Suprapubic skin (tissue), 4 donors: ENCODE measurements at regions not wholly inside any gene's neighbourhood (a gene's known extent, or its start where the extent isn't known, plus 50 kb on each side); places are given as distances from the start of the nearest gene placed in this dataset.

Experiments
- DNase-seq, 2 donors: peaks; one replicate each; pipeline ENCODE4 v3.0.0-alpha.2; 2019; ENCODE audit warnings: low spot score in 2 of 2
- H3K27ac ChIP-seq: fragments of 200-600 bp; sonication (generic); one replicate; pipeline ENCODE4 v1.5.1; 2019
- H3K27me3 ChIP-seq: fragments of 200-600 bp; sonication (generic); one replicate; pipeline ENCODE4 v1.5.1; 2019
- H3K36me3 ChIP-seq: fragments of 200-600 bp; sonication (generic); one replicate; pipeline ENCODE4 v1.5.1; 2019
- H3K4me1 ChIP-seq: fragments of 200-600 bp; sonication (generic); one replicate; pipeline ENCODE4 v1.5.1; 2019
- H3K4me3 ChIP-seq: fragments of 200-600 bp; sonication (generic); one replicate; pipeline ENCODE4 v1.5.1; 2019; ENCODE audit warnings: mild to moderate bottlenecking
- H3K9me3 ChIP-seq: fragments of 200-600 bp; sonication (generic); one replicate; pipeline ENCODE4 v1.5.1; 2019
- CTCF ChIP-seq, 2 donors: fragments of 200-600 bp in 1 of 2; fragments of 450-650 bp in 1 of 2; sonication (generic) in 1 of 2; IDR thresholded peaks; one replicate each; pipeline ENCODE4 v1.5.1; 2016 to 2019; ENCODE audit warnings: antibody characterized with exemption in 2 of 2, mild to moderate bottlenecking in 1 of 2, moderate library complexity in 1 of 2
- EP300 ChIP-seq: sonication (generic); formaldehyde crosslinking; IDR thresholded peaks from one replicate; pipeline ENCODE4 v1.6.1; 2017; ENCODE audit warnings: antibody characterized with exemption
- POLR2A ChIP-seq, 2 donors: fragments of 450-650 bp; IDR thresholded peaks; one replicate each; pipeline ENCODE4 v1.6.1; 2017; ENCODE audit warnings: antibody characterized with exemption in 2 of 2, mild to moderate bottlenecking in 2 of 2, moderate library complexity in 2 of 2
- POLR2AphosphoS5 ChIP-seq, 3 donors: sonication (generic); formaldehyde crosslinking; IDR thresholded peaks; one replicate each; pipeline ENCODE4 v1.6.1; 2017; ENCODE audit warnings: antibody characterized with exemption in 3 of 3
- WGBS: methylation state at CpG from one replicate; pipeline ENCODE4 v1.1.5; 2018; 5-methylcytosine and 5-hydroxymethylcytosine counted together

- no peaks in the 10 kb centered on the region for H3K27me3 ChIP-seq
- DNase-seq, result no peak
- H3K4me1 ChIP-seq, result no peaks in the 10 kb centered on the region
- TF ChIP-seq CTCF (IDR thresholded peaks at IDR 0.05) (no peak), POLR2AphosphoS5 (IDR thresholded peaks at IDR 0.05) (no peak), POLR2A (IDR thresholded peaks at IDR 0.05) (no peak), EP300 (no peak)
- WGBS, result 93% methylated on average over 2 of the region's 2 CpGs
- no peaks in the 10 kb centered on the region for H3K9me3 ChIP-seq
- H3K36me3 ChIP-seq, result no peaks in the 10 kb centered on the region
- no peak overlapping the region for H3K27ac ChIP-seq
- H3K4me3 ChIP-seq, result no peak overlapping the region
These were observed 436.8 kb downstream of the OMA1 start for GRCh38 chr1:58109646-58110200.

- Histone ChIP-seq H3K36me3 (no peaks in the 10 kb centered on the region), H3K4me3 (no peak overlapping the region), H3K9me3 (no peaks in the 10 kb centered on the region), H3K27me3 (no peaks in the 10 kb centered on the region), H3K4me1 (no peaks in the 10 kb centered on the region), H3K27ac (no peak overlapping the region)
- DNase-seq, result no peak
- TF ChIP-seq EP300 (no peak), POLR2AphosphoS5 (IDR thresholded peaks at IDR 0.05) (no peak), POLR2A (IDR thresholded peaks at IDR 0.05) (no peak), CTCF (IDR thresholded peaks at IDR 0.05) (no peak)
- 40% methylated on average over 2 of the region's 2 CpGs for WGBS
These were observed 437.7 kb downstream of the OMA1 start for GRCh38 chr1:58108783-58109182.

DNA sequence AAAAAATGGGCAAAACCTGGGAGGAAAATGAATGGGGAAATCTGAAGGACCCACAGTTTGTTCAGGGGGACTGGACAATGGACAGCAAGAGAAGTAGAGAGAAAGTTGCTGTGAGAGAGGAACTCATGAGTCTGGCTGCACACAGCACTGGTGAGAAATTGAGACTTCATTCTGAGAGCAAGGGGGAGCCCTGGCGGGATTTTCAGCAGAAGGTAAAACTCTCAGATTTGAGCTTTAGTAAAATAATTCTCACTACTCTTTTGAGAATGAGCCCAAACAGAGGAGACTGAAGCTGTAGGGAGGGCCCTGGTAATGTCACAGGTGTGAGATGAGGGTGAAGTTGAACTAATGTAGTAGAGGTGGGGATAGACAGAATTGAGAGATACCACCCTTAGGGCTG lies 438.6 kb downstream of the OMA1 start:
- H3K27me3 ChIP-seq, result no peaks in the 10 kb centered on the region
- no peak for DNase-seq
- 100% methylated on average over 1 of the region's 1 CpG for WGBS
- no peaks in the 10 kb centered on the region for H3K4me1 ChIP-seq
- H3K4me3 ChIP-seq, result no peak overlapping the region
- TF ChIP-seq EP300, result no peak
- no peak for TF ChIP-seq CTCF (IDR thresholded peaks at IDR 0.05)
- no peak for TF ChIP-seq POLR2A (IDR thresholded peaks at IDR 0.05)
- TF ChIP-seq POLR2AphosphoS5 (IDR thresholded peaks at IDR 0.05), result no peak
- no peaks in the 10 kb centered on the region for H3K9me3 ChIP-seq
- no peak overlapping the region for H3K27ac ChIP-seq
- no peaks in the 10 kb centered on the region for H3K36me3 ChIP-seq

GRCh38 chr1:58104960-58105359 lies 441.6 kb downstream of the OMA1 start:
- DNase-seq, result no peak

GRCh38 chr1:58096714-58097113 lies 449.8 kb downstream of the OMA1 start:
- no peak for TF ChIP-seq CTCF (IDR thresholded peaks at IDR 0.05)
- no peak for TF ChIP-seq POLR2A (IDR thresholded peaks at IDR 0.05)
- H3K9me3 ChIP-seq, result no peaks in the 10 kb centered on the region
- H3K27ac ChIP-seq, result no peak overlapping the region
- no peaks in the 10 kb centered on the region for H3K36me3 ChIP-seq
- H3K4me1 ChIP-seq, result no peaks in the 10 kb centered on the region
- no peak for DNase-seq
- 84% methylated on average over 2 of the region's 2 CpGs for WGBS
- H3K27me3 ChIP-seq, result no peaks in the 10 kb centered on the region
- no peak overlapping the region for H3K4me3 ChIP-seq

More at GRCh38 chr1:58104960-58105359, 441.6 kb downstream of the OMA1 start:
- TF ChIP-seq POLR2AphosphoS5 (IDR thresholded peaks at IDR 0.05) (no peak), CTCF (IDR thresholded peaks at IDR 0.05) (no peak), POLR2A (IDR thresholded peaks at IDR 0.05) (no peak), EP300 (no peak)
- Histone ChIP-seq H3K9me3 (no peaks in the 10 kb centered on the region), H3K36me3 (no peaks in the 10 kb centered on the region), H3K4me1 (no peaks in the 10 kb centered on the region), H3K27ac (no peak overlapping the region), H3K27me3 (no peaks in the 10 kb centered on the region), H3K4me3 (no peak overlapping the region)
- 52% methylated on average over 4 of the region's 4 CpGs for WGBS
